Tibial nerve (tissue), 4 donors: ENCODE measurements at regions not wholly inside any gene's neighbourhood (a gene's known extent, or its start where the extent isn't known, plus 50 kb on each side); places are given as distances from the start of the nearest gene placed in this dataset.

Experiments used
- DNase-seq, 2 donors: peaks; one replicate each; pipeline ENCODE4 v3.0.0-alpha.2; 2019; ENCODE audit warnings: low spot score in 2 of 2
- H3K27ac ChIP-seq, 4 donors: fragments of 200-600 bp; sonication (generic) in 3 of 4; one replicate each; pipeline ENCODE4 v1.5.1; 2017 to 2019; ENCODE audit warnings: mild to moderate bottlenecking in 1 of 4
- H3K27me3 ChIP-seq, 2 donors: fragments of 200-600 bp; sonication (generic) in 1 of 2; one replicate each; pipeline versions ENCODE4 v1.5.1 to v1.6.0; 2017 to 2019
- H3K36me3 ChIP-seq, 3 donors: fragments of 200-600 bp; sonication (generic); one replicate each; pipeline ENCODE4 v1.5.1; 2018 to 2019
- H3K4me1 ChIP-seq, 4 donors: fragments of 200-600 bp; sonication (generic) in 3 of 4; one replicate each; pipeline ENCODE4 v1.5.1; 2017 to 2019
- H3K4me3 ChIP-seq, 4 donors: fragments of 200-600 bp; sonication (generic) in 3 of 4; one replicate each; pipeline ENCODE4 v1.5.1; 2017 to 2019; ENCODE audit warnings: mild to moderate bottlenecking in 1 of 4, moderate library complexity in 1 of 4
- H3K9me3 ChIP-seq, 4 donors: fragments of 200-600 bp; sonication (generic) in 3 of 4; one replicate each; pipeline ENCODE4 v1.5.1; 2017 to 2019
- CTCF ChIP-seq, 5 experiments: fragments of 200-600 bp in 3 of 5; fragments of 450-650 bp in 2 of 5; sonication (generic) in 3 of 5; IDR thresholded peaks; one replicate each; pipeline ENCODE4 v1.5.1; 2016 to 2019; ENCODE audit warnings: antibody characterized with exemption in 5 of 5, mild to moderate bottlenecking in 3 of 5, moderate library complexity in 2 of 5
- EP300 ChIP-seq, 2 donors: sonication (generic); formaldehyde crosslinking; IDR thresholded peaks; one replicate each; pipeline ENCODE4 v1.6.1; 2017; ENCODE audit warnings: antibody characterized with exemption in 2 of 2, mild to moderate bottlenecking in 1 of 2
- POLR2A ChIP-seq, 2 donors: fragments of 450-650 bp; IDR thresholded peaks; one replicate each; pipeline ENCODE4 v1.6.1; 2017; ENCODE audit warnings: antibody characterized with exemption in 2 of 2, mild to moderate bottlenecking in 2 of 2, moderate library complexity in 2 of 2
- WGBS, 2 donors: methylation state at CpG; one replicate each; pipeline ENCODE4 v1.1.5; 2018; 5-methylcytosine and 5-hydroxymethylcytosine counted together

- 53 to 57% methylated on average over 5 of the region's 5 CpGs for WGBS, 2 donors
- Histone ChIP-seq H3K4me3 (no peak overlapping the region), H3K4me1 (no peaks in the 10 kb centered on the region), H3K27me3 (no peaks in the 10 kb centered on the region), H3K36me3 (no peaks in the 10 kb centered on the region), H3K27ac (no peak overlapping the region), H3K9me3 (no peaks in the 10 kb centered on the region)
- TF ChIP-seq POLR2A (IDR thresholded peaks at IDR 0.05) (no peak), CTCF (IDR thresholded peaks at IDR 0.05) (no peak), EP300 (IDR thresholded peaks at IDR 0.05) (no peak)
- DNase-seq: no peak
Observed at GRCh38 chr11:28657378-28658030, 549.3 kb downstream of the METTL15 start.

DNA sequence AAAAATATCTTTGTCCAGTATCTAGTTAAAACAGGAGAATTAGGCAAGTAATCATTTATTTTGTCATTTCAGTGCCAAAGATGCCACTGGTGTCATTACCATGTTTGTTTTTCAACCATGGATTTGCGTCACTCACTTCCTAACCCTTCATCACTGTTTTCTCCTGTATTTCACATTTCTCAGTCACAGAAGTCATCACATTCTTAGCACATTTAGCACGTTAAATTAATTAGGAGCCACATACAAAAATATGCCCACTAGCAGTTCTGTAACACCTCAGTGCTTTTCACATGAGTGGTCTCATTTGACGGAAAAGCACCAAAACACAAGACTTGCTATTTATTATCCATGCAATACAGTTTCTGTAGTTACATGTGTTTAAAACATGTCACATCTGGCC lies 546.0 kb downstream of the METTL15 start:
- no peaks in the 10 kb centered on the region for H3K4me1 ChIP-seq
- no peak overlapping the region for H3K27ac ChIP-seq
- DNase-seq: no peak
- 62 to 69% methylated on average over 3 of the region's 3 CpGs for WGBS, 2 donors
- no peaks in the 10 kb centered on the region for H3K27me3 ChIP-seq
- TF ChIP-seq CTCF (IDR thresholded peaks at IDR 0.05): no peak
- no peak for TF ChIP-seq EP300 (IDR thresholded peaks at IDR 0.05)
- no peak for TF ChIP-seq POLR2A (IDR thresholded peaks at IDR 0.05)
- no peaks in the 10 kb centered on the region for H3K9me3 ChIP-seq
- H3K36me3 ChIP-seq: no peaks in the 10 kb centered on the region
- no peak overlapping the region for H3K4me3 ChIP-seq

DNA sequence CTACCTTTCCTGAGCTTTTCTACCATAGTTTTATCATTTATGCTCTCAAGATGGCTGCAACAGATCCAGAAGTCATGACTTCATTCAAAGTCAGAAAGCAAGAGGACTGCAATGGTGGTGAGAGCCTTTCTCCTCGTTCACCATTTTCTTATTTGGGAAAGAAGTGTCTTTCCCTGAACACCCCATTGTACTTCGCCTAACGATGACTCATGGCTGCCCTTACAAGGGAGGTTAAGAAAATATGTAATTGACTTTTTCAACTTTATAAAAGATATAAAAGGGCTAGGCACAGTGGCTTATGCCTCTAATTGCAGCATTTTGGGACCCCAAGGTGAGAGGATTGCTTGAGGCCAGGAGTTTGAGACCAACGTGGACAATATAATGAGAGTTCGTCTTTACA lies 541.7 kb downstream of the METTL15 start:
- TF ChIP-seq POLR2A (IDR thresholded peaks at IDR 0.05): no peak
- no peak for TF ChIP-seq EP300 (IDR thresholded peaks at IDR 0.05)
- no peak for TF ChIP-seq CTCF (IDR thresholded peaks at IDR 0.05)
- no peak overlapping the region for H3K4me3 ChIP-seq
- H3K27ac ChIP-seq: no peak overlapping the region
- WGBS, 2 donors: 44 to 49% methylated on average over 5 of the region's 5 CpGs
- no peaks in the 10 kb centered on the region for H3K36me3 ChIP-seq
- H3K4me1 ChIP-seq: no peaks in the 10 kb centered on the region
- no peaks in the 10 kb centered on the region for H3K27me3 ChIP-seq
- DNase-seq: no peak
- peaks cover 0 to 6% (median 0%) of the 10 kb centered on the region in 4 donors for H3K9me3 ChIP-seq

DNA sequence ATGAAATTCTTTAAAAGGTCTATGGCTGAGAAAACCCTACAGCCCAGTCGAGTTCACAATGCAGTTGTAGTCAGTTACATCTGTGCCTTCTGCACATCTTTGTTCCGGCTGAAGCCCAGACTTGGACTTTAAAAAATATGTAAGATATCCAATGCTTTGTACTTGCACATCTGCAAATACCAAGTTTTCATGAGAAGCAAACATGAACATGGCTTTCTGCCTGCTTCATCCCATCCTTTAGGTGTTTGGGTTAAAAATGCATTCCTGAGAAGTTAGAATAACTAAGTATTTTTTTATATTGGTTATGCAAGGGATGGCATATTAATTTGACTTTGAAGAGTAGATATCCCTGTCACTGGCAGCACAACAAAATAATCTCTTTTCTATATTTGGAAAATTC lies 528.4 kb downstream of the METTL15 start:
- 77 to 82% methylated on average over 2 of the region's 2 CpGs for WGBS, 2 donors
- Histone ChIP-seq H3K36me3 (no peaks in the 10 kb centered on the region), H3K27ac (no peak overlapping the region)

DNA sequence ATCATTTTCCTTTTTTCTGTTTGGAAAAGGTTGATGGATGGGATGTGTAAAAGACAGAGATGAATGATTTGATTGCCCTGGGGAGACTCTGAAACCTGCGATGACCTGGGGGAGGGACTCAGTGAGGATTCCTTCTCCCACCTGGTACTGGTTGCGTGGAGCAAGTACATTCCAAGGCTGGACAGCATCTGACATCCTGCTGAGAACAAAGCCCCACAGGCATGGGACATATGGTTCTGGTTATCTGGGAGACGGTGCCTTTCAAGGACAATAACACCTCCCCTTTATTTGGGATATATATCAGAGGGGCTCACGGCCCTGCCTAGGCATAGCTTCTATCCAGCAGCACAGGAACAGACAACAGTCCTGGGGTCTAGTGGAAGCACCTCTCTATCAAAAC lies 527.8 kb downstream of the METTL15 start:
- Histone ChIP-seq H3K36me3 (no peaks in the 10 kb centered on the region), H3K9me3 (no peaks in the 10 kb centered on the region), H3K27ac (no peak overlapping the region), H3K4me1 (no peaks in the 10 kb centered on the region), H3K4me3 (no peak overlapping the region), H3K27me3 (no peaks in the 10 kb centered on the region)
- no peak for DNase-seq
- no peak for TF ChIP-seq POLR2A (IDR thresholded peaks at IDR 0.05)
- no peak for TF ChIP-seq CTCF (IDR thresholded peaks at IDR 0.05)
- no peak for TF ChIP-seq EP300 (IDR thresholded peaks at IDR 0.05)
- 44 to 51% methylated on average over 3 to 4 of the region's 4 CpGs for WGBS, 2 donors

More for the DNA sequence above, 528.4 kb downstream of the METTL15 start:
- DNase-seq: no peak
- Histone ChIP-seq H3K9me3 (no peaks in the 10 kb centered on the region), H3K4me1 (no peaks in the 10 kb centered on the region), H3K4me3 (no peak overlapping the region), H3K27me3 (no peaks in the 10 kb centered on the region)
- TF ChIP-seq EP300 (IDR thresholded peaks at IDR 0.05) (no peak), CTCF (IDR thresholded peaks at IDR 0.05) (no peak), POLR2A (IDR thresholded peaks at IDR 0.05) (no peak)
